OCI-M2 (cell line): ENCODE measurements at regions not wholly inside any gene's neighbourhood (a gene's known extent, or its start where the extent isn't known, plus 50 kb on each side); places are given as distances from the start of the nearest gene placed in this dataset.

Source experiments
- DNase-seq: peaks from one replicate; lab custom pipeline; 2025; ENCODE audit not compliant: unreplicated experiment; lab: John Stamatoyannopoulos, UW

- DNase-seq: no peak
These were observed 276.5 kb upstream of the KCNMB2 start for GRCh38 chr3:178259703-178260102.

GRCh38 chr3:178260887-178261565 lies 275.2 kb upstream of the KCNMB2 start:
- no peak for DNase-seq

- DNase-seq: no peak
These were observed 272.9 kb upstream of the KCNMB2 start for GRCh38 chr3:178263236-178263916.

GRCh38 chr3:178267158-178267844 lies 268.9 kb upstream of the KCNMB2 start:
- DNase-seq: no peak

- DNase-seq: no peak
These were observed 265.4 kb upstream of the KCNMB2 start for GRCh38 chr3:178270838-178271237.

- DNase-seq: no peak
These were observed 264.4 kb upstream of the KCNMB2 start for GRCh38 chr3:178271740-178272387.

- no peak for DNase-seq
These were observed 263.4 kb upstream of the KCNMB2 start for GRCh38 chr3:178272841-178273240.

- DNase-seq: no peak
These were observed 261.5 kb upstream of the KCNMB2 start for GRCh38 chr3:178274711-178275110.

GRCh38 chr3:178275311-178275710 lies 260.9 kb upstream of the KCNMB2 start:
- DNase-seq: no peak

- no peak for DNase-seq
These were observed 260.4 kb upstream of the KCNMB2 start for GRCh38 chr3:178275793-178276192.

GRCh38 chr3:178277605-178278004 lies 258.6 kb upstream of the KCNMB2 start:
- no peak for DNase-seq

GRCh38 chr3:178283561-178283960 lies 252.7 kb upstream of the KCNMB2 start:
- DNase-seq: no peak

- no peak for DNase-seq
These were observed 252.1 kb upstream of the KCNMB2 start for GRCh38 chr3:178284181-178284580.

- DNase-seq: no peak
These were observed 248.2 kb upstream of the KCNMB2 start for GRCh38 chr3:178288074-178288473.

GRCh38 chr3:178289544-178290160 lies 246.6 kb upstream of the KCNMB2 start:
- no peak for DNase-seq

- DNase-seq: no peak
These were observed 244.5 kb upstream of the KCNMB2 start for GRCh38 chr3:178291574-178292370.

GRCh38 chr3:178295292-178295912 lies 240.8 kb upstream of the KCNMB2 start:
- DNase-seq: no peak

GRCh38 chr3:178297199-178297598 lies 239.0 kb upstream of the KCNMB2 start:
- no peak for DNase-seq

GRCh38 chr3:178297740-178298139 lies 238.5 kb upstream of the KCNMB2 start:
- DNase-seq: no peak

GRCh38 chr3:178300441-178300959 lies 235.7 kb upstream of the KCNMB2 start:
- no peak for DNase-seq
